ENCODE measurements at regions not wholly inside any gene's neighbourhood (a gene's known extent, or its start where the extent isn't known, plus 50 kb on each side); places are given as distances from the start of the nearest gene placed in this dataset.

GRCh38 chr6:43914272-43915147 lies 144.5 kb downstream of the VEGFA start:
- H4K20me1 ChIP-seq (ENCODE audit: insufficient read depth, low read length): no peaks in the 10 kb centered on the region
- H3K4me1 Mint-ChIP-seq: peaks cover 23% of the 10 kb centered on the region
- intact Hi-C loops (cut with micrococcal nuclease): no loop called here
- H3K4me2 ChIP-seq (replicated peaks; ENCODE audit: extremely low read depth, low read length, poor library complexity, severe bottlenecking): no peak overlapping the region
- H3K36me3 Mint-ChIP-seq: no peaks in the 10 kb centered on the region
- no peak overlapping the region for H2AFZ ChIP-seq (ENCODE audit: insufficient read depth, low read depth, low read length, poor library complexity, severe bottlenecking)
- no peak overlapping the region for H3K9ac ChIP-seq (ENCODE audit: insufficient read depth, low read length, poor library complexity, severe bottlenecking)
- peaks cover 7 to 10% (median 9%) of the 10 kb centered on the region in 3 donors for H3K27me3 Mint-ChIP-seq (ENCODE audit: low read depth in 3 of 3)
- no peak for DNase-seq
- H3K4me3 Mint-ChIP-seq: no peak overlapping the region
- no peak overlapping the region for H3K27ac ChIP-seq (ENCODE audit: low read depth in 1 of 2, low read length in 2 of 2)
- no peaks in the 10 kb centered on the region for H3K36me3 ChIP-seq (replicated peaks in 1 of 2; ENCODE audit: control insufficient read depth in 1 of 2, insufficient read depth in 2 of 2, low read length in 2 of 2)
- TF ChIP-seq, protein P1, sequence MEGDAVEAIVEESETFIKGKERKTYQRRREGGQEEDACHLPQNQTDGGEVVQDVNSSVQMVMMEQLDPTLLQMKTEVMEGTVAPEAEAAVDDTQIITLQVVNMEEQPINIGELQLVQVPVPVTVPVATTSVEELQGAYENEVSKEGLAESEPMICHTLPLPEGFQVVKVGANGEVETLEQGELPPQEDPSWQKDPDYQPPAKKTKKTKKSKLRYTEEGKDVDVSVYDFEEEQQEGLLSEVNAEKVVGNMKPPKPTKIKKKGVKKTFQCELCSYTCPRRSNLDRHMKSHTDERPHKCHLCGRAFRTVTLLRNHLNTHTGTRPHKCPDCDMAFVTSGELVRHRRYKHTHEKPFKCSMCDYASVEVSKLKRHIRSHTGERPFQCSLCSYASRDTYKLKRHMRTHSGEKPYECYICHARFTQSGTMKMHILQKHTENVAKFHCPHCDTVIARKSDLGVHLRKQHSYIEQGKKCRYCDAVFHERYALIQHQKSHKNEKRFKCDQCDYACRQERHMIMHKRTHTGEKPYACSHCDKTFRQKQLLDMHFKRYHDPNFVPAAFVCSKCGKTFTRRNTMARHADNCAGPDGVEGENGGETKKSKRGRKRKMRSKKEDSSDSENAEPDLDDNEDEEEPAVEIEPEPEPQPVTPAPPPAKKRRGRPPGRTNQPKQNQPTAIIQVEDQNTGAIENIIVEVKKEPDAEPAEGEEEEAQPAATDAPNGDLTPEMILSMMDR (IDR thresholded peaks at IDR 0.05): no peak
- H3K9me3 ChIP-seq (replicated peaks in 1 of 2; ENCODE audit: control insufficient read depth in 1 of 2, insufficient read depth in 1 of 2, low read length in 2 of 2): no peaks in the 10 kb centered on the region
- no peaks in the 10 kb centered on the region for H3K27me3 ChIP-seq (ENCODE audit: control insufficient read depth in 2 of 2, insufficient read depth in 2 of 2, low read length in 2 of 2)
- peaks cover 17 to 19% of the 10 kb centered on the region in 2 donors for H3K4me1 ChIP-seq (ENCODE audit: control insufficient read depth in 1 of 2, insufficient read depth in 2 of 2, low read length in 2 of 2)
- H3K79me2 ChIP-seq (ENCODE audit: insufficient read depth, low read length): no peaks in the 10 kb centered on the region
- H3K4me3 ChIP-seq (replicated peaks in 1 of 3; ENCODE audit: low read depth in 2 of 3, low read length in 3 of 3): no peak overlapping the region
- WGBS (ENCODE audit: insufficient coverage): 91% methylated on average over 7 of the region's 11 CpGs
- H3K27ac Mint-ChIP-seq: no peak overlapping the region
- no peaks in the 10 kb centered on the region for H3K9me3 Mint-ChIP-seq

DNA sequence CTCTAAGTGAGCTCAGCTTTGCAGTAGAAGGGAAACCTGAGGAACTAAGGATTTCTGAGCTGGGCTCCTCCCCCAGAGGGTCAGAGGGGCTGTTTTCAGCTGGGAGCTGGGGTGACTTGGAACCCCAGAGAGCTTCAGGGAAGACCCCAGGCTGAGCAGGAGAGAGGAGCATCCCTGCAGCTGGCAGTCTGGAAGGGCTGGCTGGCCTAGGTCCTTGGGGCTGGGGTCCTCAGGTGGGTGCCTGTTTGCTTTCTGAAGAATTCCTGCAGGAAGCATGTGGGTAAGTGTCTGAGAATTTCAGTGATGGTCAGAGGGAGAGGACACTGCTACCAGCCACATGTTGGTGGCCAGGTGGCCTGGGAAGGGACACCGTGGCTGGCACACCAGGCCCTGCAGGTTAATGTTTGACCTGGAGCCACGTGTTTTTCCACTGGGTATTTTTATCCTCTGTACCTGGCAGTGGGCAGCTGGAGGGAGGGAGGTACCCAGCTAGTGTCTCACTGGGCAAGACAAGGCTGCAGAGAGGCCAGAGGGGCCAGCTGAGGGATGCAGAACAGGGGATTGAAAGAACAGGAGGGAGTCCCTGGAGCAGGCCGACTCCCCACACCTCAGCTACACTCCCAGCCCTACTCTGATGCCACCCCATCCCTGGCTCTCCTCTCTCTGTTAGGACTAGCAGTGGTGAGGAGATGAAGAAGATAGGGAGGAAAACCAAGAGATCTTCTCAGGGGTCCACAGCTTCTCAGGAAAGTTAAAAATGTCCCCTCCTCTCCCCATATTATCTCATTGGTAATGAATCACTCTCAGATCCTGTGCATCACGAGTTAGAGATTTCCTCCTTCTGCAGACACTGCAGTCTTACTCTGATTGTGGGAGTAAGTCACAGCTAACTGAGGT lies 143.6 kb downstream of the VEGFA start:
- TF ChIP-seq, protein P1 (IDR thresholded peaks at IDR 0.05): no peak
- no peak overlapping the region for H2AFZ ChIP-seq (ENCODE audit: insufficient read depth, low read depth, low read length, poor library complexity, severe bottlenecking)
- no peak for DNase-seq
- intact Hi-C loops (cut with micrococcal nuclease): no loop called here
- 93% methylated on average over 2 of the region's 4 CpGs for WGBS (ENCODE audit: insufficient coverage)
- no peak overlapping the region for H3K4me3 Mint-ChIP-seq
- H3K27me3 ChIP-seq (ENCODE audit: control insufficient read depth in 2 of 2, insufficient read depth in 2 of 2, low read length in 2 of 2): no peaks in the 10 kb centered on the region
- H3K36me3 Mint-ChIP-seq: no peaks in the 10 kb centered on the region
- H3K4me1 ChIP-seq (ENCODE audit: control insufficient read depth in 1 of 2, insufficient read depth in 2 of 2, low read length in 2 of 2): peaks cover 17 to 19% of the 10 kb centered on the region in 2 donors
- no peaks in the 10 kb centered on the region for H3K9me3 ChIP-seq (replicated peaks in 1 of 2; ENCODE audit: control insufficient read depth in 1 of 2, insufficient read depth in 1 of 2, low read length in 2 of 2)
- H3K4me1 Mint-ChIP-seq: peaks cover 23% of the 10 kb centered on the region
- H3K36me3 ChIP-seq (replicated peaks in 1 of 2; ENCODE audit: control insufficient read depth in 1 of 2, insufficient read depth in 2 of 2, low read length in 2 of 2): no peaks in the 10 kb centered on the region
- H3K4me3 ChIP-seq (replicated peaks in 1 of 3; ENCODE audit: low read depth in 2 of 3, low read length in 3 of 3): no peak overlapping the region
- no peaks in the 10 kb centered on the region for H4K20me1 ChIP-seq (ENCODE audit: insufficient read depth, low read length)
- H3K4me2 ChIP-seq (replicated peaks; ENCODE audit: extremely low read depth, low read length, poor library complexity, severe bottlenecking): no peak overlapping the region
- peak overlapping the region in 1 of 7 donors; percentile 19 for H3K27ac Mint-ChIP-seq
- H3K27ac ChIP-seq (ENCODE audit: low read depth in 1 of 2, low read length in 2 of 2): no peak overlapping the region
- no peaks in the 10 kb centered on the region for H3K9me3 Mint-ChIP-seq
- no peaks in the 10 kb centered on the region for H3K79me2 ChIP-seq (ENCODE audit: insufficient read depth, low read length)
- H3K9ac ChIP-seq (ENCODE audit: insufficient read depth, low read length, poor library complexity, severe bottlenecking): no peak overlapping the region
- peaks cover 4 to 8% (median 6%) of the 10 kb centered on the region in 3 donors for H3K27me3 Mint-ChIP-seq (ENCODE audit: low read depth in 3 of 3)

All from CD14-positive monocyte (primary cell).